ENCODE measurements at regions not wholly inside any gene's neighbourhood (a gene's known extent, or its start where the extent isn't known, plus 50 kb on each side); places are given as distances from the start of the nearest gene placed in this dataset.
"Not testable (repeated sequence)": the region's sequence is repeated elsewhere in the genome, so short reads cannot be mapped to it uniquely, and the experiment has no call there.

DNA sequence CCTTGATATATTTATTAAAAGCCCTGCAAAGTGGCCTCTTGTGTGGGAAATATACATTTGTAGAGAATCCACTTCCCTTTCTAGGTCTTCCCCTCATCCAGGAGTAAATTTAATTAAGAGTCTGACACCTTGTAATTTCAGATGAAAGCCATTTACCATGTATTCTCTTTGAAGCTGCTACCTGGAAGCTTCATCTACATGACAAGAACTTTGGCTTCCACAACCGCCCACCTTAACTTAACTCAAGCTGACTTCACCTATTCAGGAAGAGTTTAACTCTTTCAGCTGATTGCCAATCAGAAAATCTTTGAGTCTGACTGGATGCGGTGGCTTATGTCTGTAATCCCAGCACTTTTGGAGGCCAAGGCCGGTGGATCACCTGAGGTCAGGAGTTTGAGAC, 899.9 kb downstream of the TAF11L14 start:
- POLR2A ChIA-PET (ENCODE audit: unreplicated experiment), result no interaction called here
- CTCF ChIA-PET, result no interaction called here
- no peak overlapping the region for H2AFZ ChIP-seq (replicated peaks; ENCODE audit: low read length, poor library complexity)
- no TSS peak for BruUV-seq (replicated peaks)
- H3K27ac ChIP-seq (ENCODE audit: insufficient read depth, low read length), result no peak overlapping the region
- no peak overlapping the region for H3K4me2 ChIP-seq (ENCODE audit: low read depth, low read length)
- dilution Hi-C loops (cut with HindIII; ENCODE audit: low sequenced_read_pairs, unreplicated experiment), result no loop called here
- no peak overlapping the region for H4K91ac ChIP-seq (ENCODE audit: insufficient read depth, low read depth, low read length)
- H3K4me3 ChIP-seq (ENCODE audit: insufficient read depth, low read depth, low read length), result no peak overlapping the region
- ATAC-seq (ENCODE audit: low read depth), result no peak
- H3K18ac ChIP-seq (ENCODE audit: low read depth, low read length), result no peak overlapping the region
- H3K14ac ChIP-seq (replicated peaks; ENCODE audit: low read depth, low read length), result no peak overlapping the region
- H3K23ac ChIP-seq (ENCODE audit: low read depth, low read length), result no peak overlapping the region
- H2BK15ac ChIP-seq (ENCODE audit: low read depth, low read length), result no peak overlapping the region
- no peak for DNase-seq
- H4K8ac ChIP-seq (ENCODE audit: low read depth in 2 of 2, low read length in 2 of 2), result no peak overlapping the region
- TF ChIP-seq FOS (IDR thresholded peaks at IDR 0.05; ENCODE audit: low read depth, low read length) (no peak), SMC3 (IDR thresholded peaks at IDR 0.05; ENCODE audit: low read depth, low read length) (no peak)
- no peaks in the 10 kb centered on the region for H3K79me1 ChIP-seq (ENCODE audit: low read depth in 1 of 2, low read length in 2 of 2)
- no peaks in the 10 kb centered on the region for H3K9me1 ChIP-seq (ENCODE audit: insufficient read depth, low read length)
- no peak overlapping the region for H2BK5ac ChIP-seq (ENCODE audit: low read depth, low read length, poor library complexity, severe bottlenecking)
- no peaks in the 10 kb centered on the region for H3K36me3 ChIP-seq (ENCODE audit: control insufficient read depth, insufficient read depth, low read length)
- no peak overlapping the region for H3K9ac ChIP-seq (ENCODE audit: low read depth, low read length)
- H3K56ac ChIP-seq (ENCODE audit: extremely low read depth, insufficient read depth, low read length), result no peak overlapping the region
- H4K5ac ChIP-seq (ENCODE audit: low read depth, low read length), result no peak overlapping the region
- intact Hi-C loops (cut with micrococcal nuclease), result no loop called here
- H3K4ac ChIP-seq (ENCODE audit: low read depth, low read length), result no peak overlapping the region
- H3K27me3 ChIP-seq (ENCODE audit: control insufficient read depth, insufficient read depth, low read length), result no peaks in the 10 kb centered on the region
- H2BK120ac ChIP-seq (ENCODE audit: low read depth, low read length), result no peak overlapping the region
- in situ Hi-C loops (cut with MboI; ENCODE audit: low sequenced_read_pairs), result no loop called here
- H2AK5ac ChIP-seq (ENCODE audit: low read depth, low read length), result no peak overlapping the region
- H2BK20ac ChIP-seq (ENCODE audit: low read depth, low read length), result no peak overlapping the region
- H3K9me3 ChIP-seq (ENCODE audit: control insufficient read depth, insufficient read depth, low read length), result peaks cover 6% of the 10 kb centered on the region
- no peaks in the 10 kb centered on the region for H3K4me1 ChIP-seq (ENCODE audit: control insufficient read depth, insufficient read depth, low read length)
- no peak overlapping the region for H2AK9ac ChIP-seq (replicated peaks; ENCODE audit: low read depth, low read length, poor library complexity)
- WGBS, 2 experiments (ENCODE audit: extremely low coverage in 2 of 2, insufficient read length in 1 of 2), result 60% methylated on average over 1 of the region's 3 CpGs; no CpG with 5 or more reads in 1 of the 2 experiments
- H4K20me1 ChIP-seq (ENCODE audit: insufficient read depth, low read length), result no peaks in the 10 kb centered on the region

DNA sequence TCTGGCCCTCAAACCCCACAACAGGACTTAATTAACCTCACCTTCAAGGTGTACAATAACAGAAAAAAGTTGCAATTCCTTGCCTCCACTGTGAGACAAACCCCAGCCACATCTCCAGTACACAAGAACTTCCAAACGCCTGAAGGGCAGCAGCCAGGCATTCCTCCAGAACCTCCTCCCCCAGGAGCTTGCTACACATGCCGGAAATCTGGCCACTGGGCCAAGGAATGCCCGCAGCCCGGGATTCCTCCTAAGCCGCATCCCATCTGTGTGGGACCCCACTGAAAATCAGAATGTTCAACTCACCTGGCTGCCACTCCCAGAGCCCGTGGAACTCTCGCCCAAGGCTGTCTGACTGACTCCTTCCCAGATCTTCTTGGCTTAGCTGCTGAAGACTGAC, 901.5 kb downstream of the TAF11L14 start:
- H2BK15ac ChIP-seq (ENCODE audit: low read depth, low read length); H3K27me3 ChIP-seq (ENCODE audit: control insufficient read depth, insufficient read depth, low read length); H3K9me1 ChIP-seq (ENCODE audit: insufficient read depth, low read length); H3K79me1 ChIP-seq (ENCODE audit: low read depth in 1 of 2, low read length in 2 of 2); H4K20me1 ChIP-seq (ENCODE audit: insufficient read depth, low read length); H4K91ac ChIP-seq (ENCODE audit: insufficient read depth, low read depth, low read length); H2AK5ac ChIP-seq (ENCODE audit: low read depth, low read length); H3K4me2 ChIP-seq (ENCODE audit: low read depth, low read length); H3K36me3 ChIP-seq (ENCODE audit: control insufficient read depth, insufficient read depth, low read length); H3K9me3 ChIP-seq (ENCODE audit: control insufficient read depth, insufficient read depth, low read length); H3K9ac ChIP-seq (ENCODE audit: low read depth, low read length); H2BK120ac ChIP-seq (ENCODE audit: low read depth, low read length); H3K14ac ChIP-seq (replicated peaks; ENCODE audit: low read depth, low read length); ATAC-seq (ENCODE audit: low read depth); POLR2A ChIA-PET (ENCODE audit: unreplicated experiment); H3K4me3 ChIP-seq (ENCODE audit: insufficient read depth, low read depth, low read length); CTCF ChIA-PET; DNase-seq; intact Hi-C loops (cut with micrococcal nuclease); in situ Hi-C loops (cut with MboI; ENCODE audit: low sequenced_read_pairs); H4K8ac ChIP-seq (ENCODE audit: low read depth in 2 of 2, low read length in 2 of 2); H3K56ac ChIP-seq (ENCODE audit: extremely low read depth, insufficient read depth, low read length); dilution Hi-C loops (cut with HindIII; ENCODE audit: low sequenced_read_pairs, unreplicated experiment); H2BK20ac ChIP-seq (ENCODE audit: low read depth, low read length); H3K27ac ChIP-seq (ENCODE audit: insufficient read depth, low read length); H2BK5ac ChIP-seq (ENCODE audit: low read depth, low read length, poor library complexity, severe bottlenecking); H3K23ac ChIP-seq (ENCODE audit: low read depth, low read length); H3K18ac ChIP-seq (ENCODE audit: low read depth, low read length); H3K4ac ChIP-seq (ENCODE audit: low read depth, low read length); H2AK9ac ChIP-seq (replicated peaks; ENCODE audit: low read depth, low read length, poor library complexity); H3K4me1 ChIP-seq (ENCODE audit: control insufficient read depth, insufficient read depth, low read length); BruUV-seq (replicated peaks); H4K5ac ChIP-seq (ENCODE audit: low read depth, low read length); H2AFZ ChIP-seq (replicated peaks; ENCODE audit: low read length, poor library complexity): not testable (repeated sequence)
- no CpG with 5 or more reads among the region's 7 CpGs for WGBS, 2 experiments (ENCODE audit: extremely low coverage in 2 of 2, insufficient read length in 1 of 2)

All from IMR-90 (cell line).